Stomach (tissue), 4 donors: ENCODE measurements at regions not wholly inside any gene's neighbourhood (a gene's known extent, or its start where the extent isn't known, plus 50 kb on each side); places are given as distances from the start of the nearest gene placed in this dataset.

Experiments used
- small RNA-seq, 4 donors: library from RNA; depleted of rRNA; stranded (forward); fragments of <200 nt; gene quantifications; one replicate each; pipeline ENCODE3, GENCODE V24; 2016

Small RNA genes lying in the stretch of these regions (small RNA-seq; reads per million reads assigned to genes)
- 0 reads per million in 4 donors for gene AL512324.1
- gene MIR3156-1: 0 reads per million in 4 donors
- 0 reads per million in 4 donors for gene RNU6-1207P
